Stimulated activated naive CD8-positive, alpha-beta T cell treated with anti-CD3 and anti-CD28 coated beads, Interleukin-15, amount 100 ng/mL, for 72 hours (primary cell): ENCODE measurements at regions not wholly inside any gene's neighbourhood (a gene's known extent, or its start where the extent isn't known, plus 50 kb on each side); places are given as distances from the start of the nearest gene placed in this dataset.
"Not testable (repeated sequence)": the region's sequence is repeated elsewhere in the genome, so short reads cannot be mapped to it uniquely, and the experiment has no call there.

Experiments
- ATAC-seq: fragments of 150-1000 bp; cut with Tn5 transposase; 2 replicates; pipeline ENCODE4 v1.10.0; 2021; ENCODE audit warnings: mild to moderate bottlenecking, moderate library complexity
- DNase-seq, 2 donors: peaks; one replicate each; pipeline ENCODE4 v3.0.0; 2021 to 2022
- H3K27ac Mint-ChIP-seq, 2 donors: one replicate each; pipeline ENCODE4 v1.8.0; 2022; ENCODE audit warnings: mild to moderate bottlenecking in 2 of 2, mixed read lengths in 2 of 2, moderate library complexity in 2 of 2
- H3K27me3 Mint-ChIP-seq: one replicate; pipeline ENCODE4 v1.8.0; 2022; ENCODE audit warnings: mixed read lengths
- H3K4me1 Mint-ChIP-seq: one replicate; pipeline ENCODE4 v1.8.0; 2022; ENCODE audit warnings: mild to moderate bottlenecking, mixed read lengths
- H3K4me3 Mint-ChIP-seq, 2 donors: one replicate each; pipeline ENCODE4 v1.8.0; 2022; ENCODE audit warnings: mild to moderate bottlenecking in 2 of 2, mixed read lengths in 2 of 2, moderate library complexity in 1 of 2
- H3K9me3 Mint-ChIP-seq, 2 donors: one replicate each; pipeline ENCODE4 v1.8.0; 2022; ENCODE audit warnings: mixed read lengths in 2 of 2

DNA sequence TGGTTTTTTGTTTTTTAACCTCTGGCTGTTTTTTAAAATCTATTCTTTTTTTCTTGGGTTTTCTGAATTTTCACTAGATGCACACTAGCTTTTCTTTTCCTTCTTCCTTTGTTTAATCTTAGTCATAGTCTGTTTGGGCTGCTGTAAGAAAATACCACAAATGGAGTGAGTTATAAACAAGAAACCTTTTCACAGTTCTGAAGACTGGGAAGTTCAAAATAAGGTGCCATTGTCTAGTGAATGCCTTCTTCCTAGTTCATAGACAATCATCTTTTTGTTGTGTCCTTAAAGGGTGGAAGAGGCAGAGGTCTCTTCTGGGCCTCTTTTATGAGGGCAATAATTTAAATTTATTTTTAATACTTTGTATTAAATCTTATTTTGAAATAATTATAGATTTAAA, 532.9 kb upstream of the ANO5 start:
- Mint-ChIP-seq H3K4me1 (no peaks in the 10 kb centered on the region), H3K9me3 (peaks cover 0 to 8% of the 10 kb centered on the region in 2 donors), H3K27ac (no peak overlapping the region), H3K4me3 (no peak overlapping the region), H3K27me3 (no peaks in the 10 kb centered on the region)
- DNase-seq (no peak), ATAC-seq (no peak)

GRCh38 chr11:21675049-21675616, 517.8 kb upstream of the ANO5 start:
- H3K4me3 Mint-ChIP-seq, result no peak overlapping the region
- ATAC-seq (no peak), DNase-seq (no peak)
- no peaks in the 10 kb centered on the region for H3K4me1 Mint-ChIP-seq
- H3K9me3 Mint-ChIP-seq, result peaks cover 0 to 5% of the 10 kb centered on the region in 2 donors
- H3K27ac Mint-ChIP-seq, result no peak overlapping the region
- H3K27me3 Mint-ChIP-seq, result no peaks in the 10 kb centered on the region

- ATAC-seq (no peak), DNase-seq (no peak)
- H3K9me3 Mint-ChIP-seq, result peaks cover 4 to 7% of the 10 kb centered on the region in 2 donors
- no peak overlapping the region for H3K27ac Mint-ChIP-seq
- H3K27me3 Mint-ChIP-seq, result no peaks in the 10 kb centered on the region
- H3K4me1 Mint-ChIP-seq, result no peaks in the 10 kb centered on the region
- no peak overlapping the region for H3K4me3 Mint-ChIP-seq
Measured at GRCh38 chr11:21687643-21688042, 505.2 kb upstream of the ANO5 start.

DNA sequence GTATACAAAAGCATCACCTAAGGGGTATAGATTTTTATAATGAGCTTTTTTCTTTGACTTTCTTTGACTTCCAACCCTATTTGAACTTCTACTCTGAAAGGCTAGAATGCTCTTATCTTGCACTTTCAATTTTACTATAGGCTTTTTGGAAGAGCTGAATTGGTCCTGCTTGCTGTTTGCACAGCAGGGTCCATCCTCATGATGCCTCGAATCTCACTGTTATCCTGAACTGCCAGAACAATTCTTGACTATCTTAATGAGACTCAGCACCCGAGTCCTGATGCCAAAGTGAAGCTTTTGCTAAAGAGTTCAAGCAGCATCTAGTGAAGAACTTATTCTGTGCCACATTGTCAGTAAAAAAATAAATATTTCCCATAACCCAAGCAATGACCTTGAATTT, 488.3 kb upstream of the ANO5 start:
- Mint-ChIP-seq H3K4me3 (no peak overlapping the region), H3K27ac (no peak overlapping the region), H3K4me1 (no peaks in the 10 kb centered on the region), H3K9me3 (no peaks in the 10 kb centered on the region), H3K27me3 (no peaks in the 10 kb centered on the region)
- ATAC-seq (no peak), DNase-seq (no peak)

GRCh38 chr11:21707116-21707739, 485.7 kb upstream of the ANO5 start:
- H3K27ac Mint-ChIP-seq, result no peak overlapping the region
- DNase-seq (no peak), ATAC-seq (no peak)
- no peaks in the 10 kb centered on the region for H3K27me3 Mint-ChIP-seq
- H3K4me3 Mint-ChIP-seq, result no peak overlapping the region
- no peaks in the 10 kb centered on the region for H3K4me1 Mint-ChIP-seq
- H3K9me3 Mint-ChIP-seq, result no peaks in the 10 kb centered on the region

- ATAC-seq, result no peak
- Mint-ChIP-seq H3K9me3 (no peaks in the 10 kb centered on the region), H3K27me3 (no peaks in the 10 kb centered on the region), H3K4me1 (no peaks in the 10 kb centered on the region), H3K27ac (no peak overlapping the region), H3K4me3 (no peak overlapping the region)
- no peak for DNase-seq
Measured at GRCh38 chr11:21710809-21711208, 482.1 kb upstream of the ANO5 start.

GRCh38 chr11:21711341-21711740, 481.5 kb upstream of the ANO5 start:
- Mint-ChIP-seq H3K4me1 (no peaks in the 10 kb centered on the region), H3K27ac (no peak overlapping the region), H3K4me3 (no peak overlapping the region), H3K27me3 (no peaks in the 10 kb centered on the region), H3K9me3 (no peaks in the 10 kb centered on the region)
- DNase-seq (no peak), ATAC-seq (no peak)

DNA sequence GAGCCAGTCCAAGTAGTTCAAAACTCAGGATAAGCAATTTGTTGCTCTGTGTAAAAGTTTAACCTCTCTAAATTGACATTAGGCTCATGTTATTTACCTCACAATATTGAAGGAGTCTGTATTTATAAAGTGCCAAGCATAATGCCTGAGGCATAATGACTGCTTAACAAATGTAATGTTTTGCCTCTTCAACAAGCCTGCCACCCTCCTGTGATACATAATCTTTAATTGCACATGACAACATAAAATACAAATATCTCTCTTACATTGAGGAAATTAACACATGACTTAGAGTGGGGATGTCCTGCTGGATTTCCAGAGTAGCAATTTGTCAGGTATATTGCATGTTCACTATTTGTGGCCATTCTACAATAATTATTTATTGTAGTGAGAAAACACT, 469.2 kb upstream of the ANO5 start:
- Mint-ChIP-seq H3K9me3 (peaks cover 2 to 11% of the 10 kb centered on the region in 2 donors), H3K4me3 (no peak overlapping the region), H3K27ac (no peak overlapping the region), H3K4me1 (no peaks in the 10 kb centered on the region), H3K27me3 (no peaks in the 10 kb centered on the region)
- no peak for DNase-seq
- ATAC-seq, result no peak

- H3K27me3 Mint-ChIP-seq, result no peaks in the 10 kb centered on the region
- ATAC-seq (no peak), DNase-seq (no peak)
- H3K27ac Mint-ChIP-seq, result no peak overlapping the region
- H3K4me3 Mint-ChIP-seq, result no peak overlapping the region
- H3K4me1 Mint-ChIP-seq, result no peaks in the 10 kb centered on the region
- peaks cover 15% of the 10 kb centered on the region in 2 donors for H3K9me3 Mint-ChIP-seq
Measured at GRCh38 chr11:21727102-21727501, 465.8 kb upstream of the ANO5 start.

GRCh38 chr11:21736404-21736803, 456.5 kb upstream of the ANO5 start:
- Mint-ChIP-seq H3K4me3 (no peak overlapping the region), H3K4me1 (no peaks in the 10 kb centered on the region), H3K9me3 (peaks cover 9 to 12% of the 10 kb centered on the region in 2 donors), H3K27me3 (no peaks in the 10 kb centered on the region), H3K27ac (no peak overlapping the region)
- DNase-seq (no peak), ATAC-seq (no peak)

GRCh38 chr11:21752475-21753243, 440.2 kb upstream of the ANO5 start:
- ATAC-seq, result peak; percentile 52
- peaks cover 25 to 26% of the 10 kb centered on the region in 2 donors for H3K9me3 Mint-ChIP-seq
- not testable (repeated sequence) for H3K4me1 Mint-ChIP-seq

DNA sequence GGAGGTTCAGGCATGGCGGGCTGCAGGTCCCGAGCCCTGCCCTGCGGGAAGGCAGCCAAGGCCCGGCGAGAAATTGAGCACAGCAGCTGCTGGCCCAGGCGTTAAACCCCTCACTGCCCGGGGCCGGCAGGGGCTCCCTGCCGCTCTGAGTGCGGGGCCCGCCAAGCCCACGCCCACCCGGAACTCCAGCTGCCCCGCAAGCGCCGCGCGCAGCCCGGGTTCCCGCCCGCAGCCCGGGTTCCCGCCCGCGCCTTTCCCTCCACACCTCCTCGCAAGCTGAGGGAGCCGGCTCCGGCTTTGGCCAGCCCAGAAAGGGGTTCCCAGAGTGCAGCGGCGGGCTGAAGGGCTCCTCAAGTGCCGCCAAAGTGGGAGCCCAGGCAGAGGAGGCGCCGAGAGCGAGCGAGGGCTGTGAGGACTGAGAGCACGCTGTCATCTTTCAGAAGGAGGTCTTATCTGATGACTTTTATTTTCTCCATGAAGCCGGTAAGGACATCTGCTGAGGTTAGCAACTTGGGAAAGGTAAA, 439.6 kb upstream of the ANO5 start:
- not testable (repeated sequence) for H3K27ac Mint-ChIP-seq, H3K27me3 Mint-ChIP-seq, H3K4me1 Mint-ChIP-seq, DNase-seq, ATAC-seq
- Mint-ChIP-seq H3K4me3 (peak overlapping the region in 1 of 2 donors; percentile 33), H3K9me3 (peaks cover 22 to 26% of the 10 kb centered on the region in 2 donors)

More at GRCh38 chr11:21752475-21753243, 440.2 kb upstream of the ANO5 start:
- DNase-seq, result peak in 1 of 2 donors; percentile 27
- Mint-ChIP-seq H3K4me3 (peak overlapping the region in 1 of 2 donors; percentile 70), H3K27ac (peak overlapping the region in 1 of 2 donors; percentile 43)
- not testable (repeated sequence) for H3K27me3 Mint-ChIP-seq

DNA sequence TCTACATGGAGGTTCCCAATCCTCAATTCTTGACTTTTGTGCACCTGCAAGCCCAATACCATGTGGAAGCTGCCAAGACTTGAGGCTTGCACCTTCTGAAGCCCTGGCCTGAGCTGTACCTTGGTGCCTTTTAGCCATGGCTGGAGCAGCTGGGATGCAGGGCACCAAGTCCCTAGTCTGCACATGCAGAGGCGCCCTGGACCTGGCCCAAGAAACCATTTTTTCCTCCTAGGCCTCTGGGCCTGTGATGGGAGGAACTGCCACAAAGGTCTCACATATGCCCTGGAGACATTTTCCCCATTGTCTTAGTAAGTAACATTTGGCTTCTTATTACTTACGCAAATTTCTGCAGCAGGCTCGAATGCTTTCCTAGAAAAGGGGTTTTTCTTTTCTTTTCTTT, 431.9 kb upstream of the ANO5 start:
- no peaks in the 10 kb centered on the region for H3K27me3 Mint-ChIP-seq
- H3K4me1 Mint-ChIP-seq, result no peaks in the 10 kb centered on the region
- H3K27ac Mint-ChIP-seq, result no peak overlapping the region
- ATAC-seq (no peak), DNase-seq (no peak)
- H3K4me3 Mint-ChIP-seq, result no peak overlapping the region
- H3K9me3 Mint-ChIP-seq, result peaks cover 21 to 36% of the 10 kb centered on the region in 2 donors

- H3K27ac Mint-ChIP-seq, result no peak overlapping the region
- no peaks in the 10 kb centered on the region for H3K27me3 Mint-ChIP-seq
- H3K9me3 Mint-ChIP-seq, result no peaks in the 10 kb centered on the region
- ATAC-seq (no peak), DNase-seq (no peak)
- no peaks in the 10 kb centered on the region for H3K4me1 Mint-ChIP-seq
- H3K4me3 Mint-ChIP-seq, result no peak overlapping the region
Measured at GRCh38 chr11:21768388-21768787, 424.5 kb upstream of the ANO5 start.

- ATAC-seq, result no peak
- H3K9me3 Mint-ChIP-seq, result peaks cover 0 to 2% of the 10 kb centered on the region in 2 donors
- no peak overlapping the region for H3K4me3 Mint-ChIP-seq
- H3K4me1 Mint-ChIP-seq, result no peaks in the 10 kb centered on the region
- no peaks in the 10 kb centered on the region for H3K27me3 Mint-ChIP-seq
- H3K27ac Mint-ChIP-seq, result no peak overlapping the region
- no peak for DNase-seq
Measured at GRCh38 chr11:21769188-21769587, 423.7 kb upstream of the ANO5 start.

DNA sequence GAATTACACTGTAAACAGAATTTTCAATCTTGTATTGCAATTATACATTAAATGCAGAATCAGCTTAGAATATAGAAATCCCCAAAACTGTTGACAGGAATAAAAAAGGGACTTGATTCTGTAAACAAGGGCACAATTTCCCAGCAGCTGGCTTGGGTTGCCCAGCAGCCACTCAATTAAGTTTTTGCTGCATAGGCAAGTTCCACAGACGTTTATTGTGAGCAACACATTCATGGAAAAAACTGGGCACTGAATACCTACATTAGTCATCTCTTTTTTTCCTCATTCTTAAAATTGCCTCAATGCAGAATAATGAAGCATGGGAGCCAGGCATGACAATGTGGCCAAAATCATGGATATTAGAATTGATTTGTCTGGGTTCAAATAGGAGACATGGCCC, 421.8 kb upstream of the ANO5 start:
- no peak for ATAC-seq
- no peak for DNase-seq
- no peak overlapping the region for H3K27ac Mint-ChIP-seq
- H3K4me3 Mint-ChIP-seq, result no peak overlapping the region
- H3K27me3 Mint-ChIP-seq, result no peaks in the 10 kb centered on the region
- no peaks in the 10 kb centered on the region for H3K4me1 Mint-ChIP-seq
- H3K9me3 Mint-ChIP-seq, result peaks cover 0 to 6% of the 10 kb centered on the region in 2 donors
